ENCODE measurements at regions not wholly inside any gene's neighbourhood (a gene's known extent, or its start where the extent isn't known, plus 50 kb on each side); places are given as distances from the start of the nearest gene placed in this dataset.

- TF ChIP-seq CTCF (IDR thresholded peaks at IDR 0.05): no peak
Measured at GRCh38 chr6:66814156-66814555, 1107.1 kb upstream of the EYS start.

GRCh38 chr6:66808771-66809170 is 1101.7 kb upstream of the EYS start:
- TF ChIP-seq CTCF (IDR thresholded peaks at IDR 0.05): no peak

GRCh38 chr6:66796987-66797386 is 1090.0 kb upstream of the EYS start:
- no peak for TF ChIP-seq CTCF (IDR thresholded peaks at IDR 0.05)

- no peak for TF ChIP-seq CTCF (IDR thresholded peaks at IDR 0.05)
Measured at GRCh38 chr6:66788579-66788978, 1081.6 kb upstream of the EYS start.

GRCh38 chr6:66772800-66773199 is 1065.8 kb upstream of the EYS start:
- no peak for TF ChIP-seq CTCF (IDR thresholded peaks at IDR 0.05)

GRCh38 chr6:66771626-66772025 is 1064.6 kb upstream of the EYS start:
- no peak for TF ChIP-seq CTCF (IDR thresholded peaks at IDR 0.05)

- TF ChIP-seq CTCF (IDR thresholded peaks at IDR 0.05): no peak
Measured at GRCh38 chr6:66751630-66752029, 1044.6 kb upstream of the EYS start.

GRCh38 chr6:66740346-66740745 is 1033.3 kb upstream of the EYS start:
- no peak for TF ChIP-seq CTCF (IDR thresholded peaks at IDR 0.05)

Measured in LNCAP (cell line).